HG03571 (cell line): ENCODE measurements at regions not wholly inside any gene's neighbourhood (a gene's known extent, or its start where the extent isn't known, plus 50 kb on each side); places are given as distances from the start of the nearest gene placed in this dataset.
"Not testable (repeated sequence)": the region's sequence is repeated elsewhere in the genome, so short reads cannot be mapped to it uniquely, and the experiment has no call there.

Experiments
- ATAC-seq: cut with Tn5 transposase; IDR thresholded peaks from one replicate; pipeline ENCODE4 v1.9.1; 2021; ENCODE audit not compliant: unreplicated experiment

- ATAC-seq: no peak
These were observed 150.5 kb upstream of the PRSS16 start for GRCh38 chr6:27096834-27097511.

GRCh38 chr6:27098956-27099355 lies 148.5 kb upstream of the PRSS16 start:
- ATAC-seq: no peak

GRCh38 chr6:27100921-27101320 lies 146.6 kb upstream of the PRSS16 start:
- ATAC-seq: no peak

DNA sequence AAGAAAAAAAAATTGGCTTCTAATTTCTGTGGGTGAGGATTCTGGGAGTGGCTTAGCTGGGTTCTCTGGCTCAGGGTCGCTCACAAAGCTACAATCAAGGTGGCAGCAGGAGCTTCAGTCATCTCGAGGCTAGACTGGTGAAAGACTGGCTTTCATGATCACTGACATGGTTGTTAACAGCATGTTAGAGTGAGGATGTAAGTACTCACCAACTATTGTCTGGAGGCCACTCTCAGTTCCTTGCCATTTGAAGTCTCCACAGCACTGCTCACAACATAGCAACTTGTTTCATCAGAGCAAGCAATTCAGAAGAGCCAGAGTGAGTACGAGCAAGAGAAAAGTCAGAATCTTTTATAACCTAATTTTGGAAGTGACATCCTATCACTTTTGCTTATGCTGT lies 145.7 kb upstream of the PRSS16 start:
- ATAC-seq: no peak

DNA sequence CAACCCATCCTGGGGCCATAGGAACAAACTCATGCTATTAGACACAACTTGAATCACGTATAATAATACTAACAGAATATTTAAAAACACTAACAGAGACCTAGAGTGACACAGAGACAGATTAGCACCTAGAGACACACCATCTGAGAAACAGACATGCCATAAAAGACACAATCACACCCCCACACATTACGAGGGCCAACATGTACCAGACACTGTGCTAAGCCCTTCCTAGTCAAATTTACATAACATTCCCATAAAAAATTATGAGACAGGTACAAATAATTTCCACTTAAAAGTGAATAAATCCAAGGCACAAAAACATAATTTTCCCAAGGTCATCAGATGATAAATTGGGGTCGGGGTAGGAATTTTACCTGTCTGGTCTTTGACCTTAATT lies 141.1 kb upstream of the PRSS16 start:
- ATAC-seq: no peak

DNA sequence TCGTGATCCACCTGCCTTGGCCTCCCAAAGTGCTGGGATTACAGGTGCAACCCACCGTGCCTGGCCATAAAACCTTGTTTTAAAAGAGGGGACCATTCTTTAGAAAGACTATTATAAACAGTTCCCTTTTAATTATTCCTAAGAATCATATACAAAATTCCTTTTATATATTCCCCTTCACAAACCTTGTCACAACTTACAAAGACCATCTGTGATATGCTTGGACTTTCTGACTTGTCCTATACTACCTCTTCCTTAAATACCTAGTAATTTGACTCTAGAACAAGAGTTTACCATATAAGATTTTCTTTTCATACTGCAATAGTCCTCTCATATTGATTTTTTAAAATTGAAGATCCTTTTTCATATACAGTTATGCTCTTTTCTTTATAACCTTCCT lies 135.8 kb upstream of the PRSS16 start:
- ATAC-seq: no peak

- ATAC-seq: no peak
These were observed 134.5 kb upstream of the PRSS16 start for GRCh38 chr6:27112974-27113373.

- no peak for ATAC-seq
These were observed 128.2 kb upstream of the PRSS16 start for GRCh38 chr6:27119329-27119728.

DNA sequence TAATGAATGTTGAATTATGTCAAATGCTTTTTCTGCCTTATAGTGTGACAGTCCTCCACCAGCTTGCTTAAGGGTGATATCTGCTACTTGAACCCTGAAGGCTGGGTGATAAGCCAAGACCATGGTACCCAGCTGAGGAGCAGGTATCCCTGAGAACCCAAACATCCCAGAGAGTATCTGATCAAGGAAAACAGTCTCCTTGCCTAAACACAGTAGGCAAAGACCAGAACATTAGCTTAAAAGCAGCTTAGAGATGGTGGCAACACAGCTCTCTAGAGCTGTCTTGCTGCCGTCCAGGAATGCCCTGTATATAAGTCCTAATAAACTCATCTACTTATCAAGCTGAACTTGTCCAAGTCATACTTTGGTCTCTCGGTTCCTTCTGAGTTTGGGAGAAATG lies 127.7 kb upstream of the PRSS16 start:
- ATAC-seq: no peak

- no peak for ATAC-seq
These were observed 125.9 kb upstream of the PRSS16 start for GRCh38 chr6:27121640-27122039.

DNA sequence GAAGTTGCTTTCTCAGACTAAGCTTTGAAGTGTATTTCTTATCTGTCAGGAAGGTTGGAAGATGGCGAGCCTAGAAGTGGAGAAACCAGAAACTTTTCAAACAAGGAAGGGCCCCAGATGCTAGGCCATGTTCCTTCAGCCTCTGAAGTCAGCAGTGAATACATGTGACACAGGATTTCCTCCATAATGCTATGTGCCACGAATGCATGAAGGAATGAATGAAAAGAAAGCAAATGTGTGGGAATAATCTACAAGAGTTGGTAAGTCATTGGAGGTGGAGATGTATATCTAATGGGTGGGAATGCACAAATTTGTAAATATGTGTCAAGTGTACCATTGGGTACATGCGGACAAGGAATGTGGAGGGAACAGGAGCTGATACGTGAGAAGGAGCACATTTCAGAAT lies 123.2 kb upstream of the PRSS16 start:
- ATAC-seq: no peak

DNA sequence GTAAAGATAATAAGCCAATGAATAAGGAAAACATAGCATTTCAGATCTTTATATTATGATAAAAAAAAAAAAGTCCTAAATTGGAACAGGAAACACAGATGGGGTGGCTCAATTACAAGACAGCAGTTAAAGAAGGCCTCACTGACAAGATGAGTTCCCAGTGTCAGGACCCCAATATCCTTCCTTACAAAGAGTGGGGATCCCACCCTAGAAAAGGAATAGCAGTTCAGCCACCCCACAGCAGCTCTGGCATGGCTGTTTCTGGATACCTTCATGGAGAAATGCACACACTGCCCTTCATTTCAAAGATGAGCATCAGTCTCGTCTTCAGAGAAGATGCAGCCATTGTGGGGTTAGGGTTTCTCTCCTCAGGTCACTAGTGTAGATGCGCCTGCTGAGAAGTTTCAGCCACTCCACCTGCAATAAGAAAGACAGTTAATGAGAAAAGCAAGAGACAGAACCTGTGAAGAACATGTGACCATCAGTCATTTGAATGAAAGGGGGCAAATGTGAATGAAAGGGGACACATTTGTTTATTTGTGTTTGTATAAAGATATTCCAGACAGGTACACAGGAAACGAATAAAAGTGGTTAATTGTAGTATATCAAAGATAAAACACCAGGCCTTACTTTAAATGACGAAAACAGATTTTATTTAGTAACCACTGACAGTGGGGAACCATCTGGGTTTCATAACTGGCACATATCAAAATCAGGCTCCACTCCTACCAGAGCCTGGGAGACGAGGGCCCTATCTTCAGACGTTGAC lies 121.3 kb upstream of the PRSS16 start:
- ATAC-seq: no peak

- ATAC-seq: peak; percentile 59
These were observed 120.5 kb upstream of the PRSS16 start for GRCh38 chr6:27126815-27127537.

GRCh38 chr6:27127874-27128273 lies 119.6 kb upstream of the PRSS16 start:
- not testable (repeated sequence) for ATAC-seq

DNA sequence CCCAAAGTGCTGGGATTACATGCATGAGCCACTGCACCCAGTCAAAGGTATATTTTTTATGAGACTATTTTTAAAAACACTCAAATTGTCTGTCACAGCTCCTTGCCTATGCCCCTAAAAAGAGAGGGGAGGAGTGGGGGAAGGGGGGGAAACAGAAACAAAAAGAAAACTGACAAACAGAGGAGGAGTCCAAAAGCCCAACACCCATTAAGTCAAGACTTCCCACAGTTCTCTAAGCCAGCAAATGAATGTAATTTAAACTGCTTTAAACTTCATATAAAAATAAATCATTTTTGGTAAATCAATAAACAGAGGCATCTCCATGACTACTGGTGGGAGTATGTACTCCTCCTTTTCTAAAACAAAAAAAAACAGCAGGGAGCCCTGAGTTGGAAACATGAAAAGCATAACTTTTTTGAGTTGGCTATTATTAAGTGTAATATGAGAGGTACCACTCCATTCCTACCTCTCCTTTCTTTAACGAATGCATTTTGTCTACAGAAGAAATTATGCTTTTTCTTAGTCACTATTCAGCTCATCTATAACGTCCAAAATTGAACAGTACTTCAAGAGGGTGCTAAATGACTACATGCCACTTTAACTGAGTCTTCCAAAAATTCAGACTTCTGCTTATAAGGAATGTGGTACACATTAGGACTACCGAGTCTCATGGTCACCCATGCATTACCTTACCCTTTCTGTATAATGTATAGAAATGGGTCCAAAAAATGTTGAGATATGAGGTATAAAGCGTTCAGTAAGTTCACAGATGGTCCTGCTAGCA lies 119.0 kb upstream of the PRSS16 start:
- ATAC-seq: no peak

DNA sequence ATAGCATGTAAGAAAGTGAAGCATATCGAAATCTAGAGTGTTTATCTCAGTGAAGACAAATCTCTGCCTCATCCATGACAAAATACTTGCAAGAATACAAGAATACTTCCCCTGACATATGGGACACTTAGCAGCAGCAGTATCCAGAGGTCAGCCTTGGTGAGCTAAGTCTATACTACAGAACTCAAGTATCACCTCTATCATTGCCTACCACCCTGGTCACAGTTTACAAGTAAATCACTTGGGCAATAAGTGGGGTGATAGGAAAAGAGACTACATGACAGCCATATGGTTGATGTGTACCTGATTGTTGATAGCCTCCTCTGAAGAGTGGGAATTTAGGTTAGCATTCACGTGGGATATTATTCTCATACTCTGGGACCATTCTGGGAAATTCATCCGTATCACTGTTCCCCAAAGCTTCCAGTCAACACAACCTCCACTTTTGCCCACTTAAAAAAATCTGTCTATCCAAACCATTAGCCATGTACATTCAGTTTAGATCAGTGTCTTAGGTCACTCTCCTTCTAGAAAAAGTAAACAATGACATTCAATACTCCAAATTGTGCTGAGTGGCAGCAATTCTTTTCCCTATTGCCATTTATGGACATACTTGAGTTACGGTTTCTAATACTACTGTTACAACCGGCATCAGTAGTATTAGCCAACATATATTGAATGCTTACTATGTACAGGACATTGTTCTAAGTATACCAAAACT lies 118.2 kb upstream of the PRSS16 start:
- ATAC-seq: no peak

DNA sequence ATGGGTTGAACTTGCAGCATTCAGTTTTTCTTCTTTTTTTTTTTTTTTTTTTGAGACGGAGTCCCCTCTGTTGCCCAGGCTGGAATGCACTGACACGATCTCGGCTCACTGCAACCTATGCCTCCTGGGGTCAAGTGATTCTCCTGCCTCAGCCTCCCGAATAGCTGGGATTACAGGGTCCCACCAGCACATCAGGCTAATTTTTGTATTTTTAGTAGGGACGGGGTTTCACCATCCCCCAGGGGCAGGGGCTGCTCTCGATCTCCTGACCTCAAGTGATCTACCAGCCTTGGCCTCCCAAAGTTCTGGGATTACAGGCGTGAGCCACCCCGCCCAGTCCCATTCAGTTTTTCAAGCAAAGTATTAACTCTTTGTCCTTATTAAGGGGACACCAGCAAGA lies 117.6 kb upstream of the PRSS16 start:
- no peak for ATAC-seq

- no peak for ATAC-seq
These were observed 116.7 kb upstream of the PRSS16 start for GRCh38 chr6:27130668-27131428.

- ATAC-seq: peak; percentile 4
These were observed 115.3 kb upstream of the PRSS16 start for GRCh38 chr6:27132282-27132531.
